SH-SY5Y (cell line): ENCODE measurements at regions not wholly inside any gene's neighbourhood (a gene's known extent, or its start where the extent isn't known, plus 50 kb on each side); places are given as distances from the start of the nearest gene placed in this dataset.

Experiments used
- GATA2 ChIP-seq: IDR thresholded peaks from 2 replicates; pipeline ENCODE4 v1.6.1; 2011; ENCODE audit warnings: mild to moderate bottlenecking, low read depth, low read length
- GATA3 ChIP-seq: IDR thresholded peaks from 2 replicates; pipeline ENCODE4 v1.6.1; 2011; ENCODE audit warnings: low read depth, mild to moderate bottlenecking, low read length, moderate library complexity

GRCh38 chr15:95485367-95485766, 845.1 kb upstream of the NR2F2 start:
- TF ChIP-seq GATA3 (no peak), GATA2 (no peak)
